Aorta (tissue), 5 donors: ENCODE measurements at regions not wholly inside any gene's neighbourhood (a gene's known extent, or its start where the extent isn't known, plus 50 kb on each side); places are given as distances from the start of the nearest gene placed in this dataset.
A peak's percentile ranks its signal among the peaks of the same experiment; 100 is the strongest.

Experiments
- ATAC-seq: fragments of 200-7000 bp; cut with Tn5 transposase; one replicate; pipeline ENCODE4 v1.9.1; 2022; ENCODE audit warnings: moderate library complexity; ENCODE audit not compliant: low FRiP score
- DNase-seq, 2 donors: peaks; one replicate each; pipeline ENCODE4 v3.0.0-alpha.2; 2020
- H3K27ac ChIP-seq, 2 donors: one replicate each; pipeline ENCODE4 v1.5.1; 2013; ENCODE audit warnings: low read length in 2 of 2, mild to moderate bottlenecking in 2 of 2, moderate library complexity in 2 of 2, control low read depth in 1 of 2, inconsistent platforms in 1 of 2, low read depth in 1 of 2
- H3K27me3 ChIP-seq, 2 donors: one replicate each; pipeline ENCODE4 v1.6.1; 2013; ENCODE audit warnings: control low read depth in 1 of 2, low read length in 1 of 2, mild to moderate bottlenecking in 1 of 2, moderate library complexity in 1 of 2; ENCODE audit not compliant: insufficient read depth in 2 of 2, control insufficient read depth in 1 of 2
- H3K36me3 ChIP-seq, 2 donors: one replicate each; pipeline ENCODE4 v1.6.1; 2013; ENCODE audit warnings: control low read depth in 1 of 2, low read length in 1 of 2, mild to moderate bottlenecking in 1 of 2; ENCODE audit not compliant: insufficient read depth in 2 of 2, control insufficient read depth in 1 of 2
- H3K4me1 ChIP-seq, 2 donors: one replicate each; pipeline ENCODE4 v1.6.1; 2013; ENCODE audit warnings: low read length in 2 of 2, control low read depth in 1 of 2, mild to moderate bottlenecking in 1 of 2, moderate library complexity in 1 of 2; ENCODE audit not compliant: insufficient read depth in 2 of 2, control insufficient read depth in 1 of 2
- H3K4me3 ChIP-seq, 2 donors: one replicate each; pipeline ENCODE4 v1.5.1; 2013; ENCODE audit warnings: low read length in 2 of 2, control low read depth in 1 of 2, mild to moderate bottlenecking in 1 of 2
- H3K9me3 ChIP-seq: one replicate; pipeline ENCODE4 v1.6.1; 2013; ENCODE audit warnings: mild to moderate bottlenecking, low read length; ENCODE audit not compliant: control insufficient read depth
- WGBS, 2 donors: extraction: QIAGEN DNeasy Blood & Tissue Kit; methylation state at CpG; one replicate each; pipeline ENCODE4 v1.1.7; 2013; 5-methylcytosine and 5-hydroxymethylcytosine counted together
- intact Hi-C, 2 donors: fragments of 100-400 bp; cut with DNase I; formaldehyde crosslinking; loops; one replicate each; pipeline versions ENCODE4 v1.14.2 to v1.15.0; 2022
- donor health status: healthy with polysubstance abuse.
- donor health status: Bipolar disorder and iron deficiency.
- donor health status: DM: no; HTN: no; CAD: no.
- donor health status: DM: no; HTN: no; CAD: no.
- donor health status: DM: yes; HTN: yes; CAD: no.

- Histone ChIP-seq H3K27ac (no peak overlapping the region), H3K4me1 (no peaks in the 10 kb centered on the region), H3K4me3 (no peak overlapping the region), H3K9me3 (peaks cover 2% of the 10 kb centered on the region), H3K36me3 (no peaks in the 10 kb centered on the region), H3K27me3 (peaks cover 0 to 2% of the 10 kb centered on the region in 2 donors)
- no peak for ATAC-seq
- 1% methylated on average over 39 to 48 of the region's 48 CpGs for whole genome bisulfite sequencing, 2 donors
- DNase-seq: peak in 1 of 2 donors; percentile 67
- intact Hi-C loops: no loop called here
Observed at GRCh38 chr1:98045211-98045766, 124.5 kb upstream of the DPYD start.

DNA sequence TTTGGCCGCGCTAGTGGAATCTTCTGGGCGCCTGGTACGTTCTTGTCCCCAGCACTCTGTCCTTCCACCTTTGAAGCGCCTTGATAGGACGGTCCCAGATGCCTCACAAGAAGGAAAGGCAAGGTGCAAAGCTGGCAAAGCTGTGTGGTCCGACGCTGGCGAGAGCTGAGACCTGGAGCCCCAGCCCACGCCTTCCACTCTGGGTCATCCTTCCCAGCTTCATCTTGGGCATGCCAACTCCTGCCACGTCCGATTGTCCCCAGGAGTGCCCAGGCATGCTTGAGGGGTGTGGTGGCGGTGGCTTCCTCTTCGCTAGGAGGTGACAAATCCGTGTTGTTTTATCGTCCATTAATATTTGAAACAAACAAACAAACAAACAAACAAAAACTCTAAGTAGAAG lies 123.9 kb upstream of the DPYD start:
- no peaks in the 10 kb centered on the region for H3K36me3 ChIP-seq
- no peaks in the 10 kb centered on the region for H3K4me1 ChIP-seq
- H3K27ac ChIP-seq: no peak overlapping the region
- ATAC-seq (peak; percentile 27), DNase-seq (no peak)
- H3K4me3 ChIP-seq: no peak overlapping the region
- peaks cover 2% of the 10 kb centered on the region for H3K9me3 ChIP-seq
- 5 to 6% methylated on average over 16 of the region's 16 CpGs for WGBS, 2 donors
- H3K27me3 ChIP-seq: peaks cover 0 to 2% of the 10 kb centered on the region in 2 donors
- intact Hi-C loops: no loop called here

DNA sequence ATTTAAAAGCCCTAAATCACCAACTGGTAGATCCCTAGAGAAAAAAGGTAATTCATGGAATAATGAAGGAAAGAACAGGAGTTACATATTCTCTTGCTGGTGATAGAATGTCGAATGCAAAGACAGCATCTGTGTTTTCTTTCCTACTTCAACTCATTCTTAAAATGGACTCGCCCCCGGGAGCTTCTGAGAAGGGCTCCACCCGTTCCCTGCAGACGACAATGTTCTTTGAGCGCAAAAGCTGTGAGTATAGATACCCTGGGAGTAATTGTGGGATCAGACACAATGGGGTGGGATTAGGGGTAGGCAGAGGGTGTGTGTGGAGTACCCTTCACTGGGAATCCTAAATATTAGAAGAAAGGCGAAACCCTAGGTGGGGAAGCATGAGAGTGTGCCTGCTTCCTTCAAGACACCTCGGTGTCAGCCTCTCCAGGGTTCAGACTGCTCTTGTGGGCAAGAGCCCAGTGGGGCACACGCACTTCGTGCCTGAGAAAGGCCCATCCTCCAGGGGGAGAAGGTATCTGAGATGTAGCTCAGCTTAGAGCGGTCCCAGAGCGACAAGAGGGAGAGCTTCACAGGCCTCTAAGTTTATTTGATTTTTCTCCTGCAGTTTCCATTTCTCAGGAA lies 123.3 kb upstream of the DPYD start:
- H3K4me1 ChIP-seq: no peaks in the 10 kb centered on the region
- no peak for DNase-seq

DNA sequence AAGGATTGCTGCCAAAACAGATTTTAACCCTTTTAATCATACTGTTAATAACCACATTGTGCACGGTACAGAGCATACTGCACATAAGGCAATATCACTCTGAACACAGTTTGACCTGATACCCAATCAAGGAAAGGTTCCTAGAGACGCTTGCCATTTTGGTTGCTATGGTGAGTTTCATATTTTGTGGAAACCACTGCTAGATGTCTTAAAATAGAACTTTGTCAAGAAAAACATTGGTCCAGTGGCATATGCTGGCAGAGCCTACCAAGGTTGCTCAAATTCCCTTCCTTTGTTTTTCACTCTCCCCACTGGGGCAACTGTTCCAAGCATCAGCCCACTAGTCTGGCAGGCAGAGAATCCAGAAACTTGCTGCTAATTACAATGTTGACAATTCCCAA lies 114.8 kb upstream of the DPYD start:
- DNase-seq (no peak), ATAC-seq (no peak)
- no peaks in the 10 kb centered on the region for H3K36me3 ChIP-seq
- H3K4me1 ChIP-seq: no peaks in the 10 kb centered on the region
- 33 to 48% methylated on average over 2 of the region's 2 CpGs for WGBS, 2 donors
- intact Hi-C loops: no loop called here
- no peaks in the 10 kb centered on the region for H3K9me3 ChIP-seq
- no peaks in the 10 kb centered on the region for H3K27me3 ChIP-seq
- no peak overlapping the region for H3K4me3 ChIP-seq
- no peak overlapping the region for H3K27ac ChIP-seq

More for the DNA sequence above, 123.3 kb upstream of the DPYD start:
- Histone ChIP-seq H3K27me3 (peaks cover 0 to 2% of the 10 kb centered on the region in 2 donors), H3K36me3 (no peaks in the 10 kb centered on the region), H3K9me3 (peaks cover under 1% of the 10 kb centered on the region), H3K27ac (no peak overlapping the region), H3K4me3 (no peak overlapping the region)
- ATAC-seq: peak; percentile 16
- intact Hi-C loops: no loop called here
- WGBS, 2 donors: 11 to 17% methylated on average over 12 of the region's 12 CpGs

DNA sequence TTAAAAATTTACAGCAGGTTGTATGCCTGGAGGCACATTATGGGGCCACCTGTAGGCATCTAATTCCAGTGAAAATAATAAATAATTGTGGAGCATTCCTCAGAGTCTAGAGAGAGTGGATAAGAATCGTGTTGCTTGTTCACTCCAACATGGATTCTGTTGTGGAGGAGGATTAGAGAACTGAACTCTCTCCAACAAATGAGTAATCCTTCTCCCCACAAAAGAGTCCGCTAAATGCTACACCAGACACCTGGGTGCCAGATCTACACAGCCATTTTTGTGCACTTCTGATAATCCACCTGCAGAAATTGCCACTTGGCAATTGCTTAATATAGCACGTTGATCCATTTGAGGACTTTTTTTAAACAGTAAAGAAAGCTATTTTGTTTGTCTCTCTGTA lies 113.7 kb upstream of the DPYD start:
- Histone ChIP-seq H3K9me3 (no peaks in the 10 kb centered on the region), H3K4me1 (no peaks in the 10 kb centered on the region), H3K27ac (no peak overlapping the region), H3K36me3 (no peaks in the 10 kb centered on the region), H3K27me3 (no peaks in the 10 kb centered on the region), H3K4me3 (no peak overlapping the region)
- intact Hi-C loops: no loop called here
- DNase-seq (no peak), ATAC-seq (no peak)
- WGBS, 2 donors: 57 to 65% methylated on average over 3 of the region's 3 CpGs

DNA sequence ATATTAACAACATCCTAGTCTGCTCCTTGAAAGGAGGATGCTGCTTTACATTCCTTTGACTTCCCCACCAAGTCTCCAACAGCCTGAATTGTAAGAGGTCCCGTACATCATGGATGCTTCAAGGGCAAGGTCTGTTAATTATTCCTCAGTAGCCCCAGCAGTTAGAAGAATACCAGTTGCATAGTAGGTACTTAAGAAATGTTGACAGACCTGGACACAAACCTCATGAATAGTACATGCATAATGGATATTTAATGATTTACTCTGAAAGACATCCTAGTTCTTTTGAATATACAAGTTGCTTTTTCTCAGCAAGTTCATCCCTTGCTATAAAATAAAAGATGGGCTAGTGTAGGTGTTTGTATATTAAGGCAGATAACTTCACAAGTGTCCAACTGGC lies 112.1 kb upstream of the DPYD start:
- no peak for ATAC-seq
- H3K4me1 ChIP-seq: no peaks in the 10 kb centered on the region
- no peaks in the 10 kb centered on the region for H3K27me3 ChIP-seq
- intact Hi-C loops: no loop called here
- no peak overlapping the region for H3K4me3 ChIP-seq
- DNase-seq: no peak
- no peaks in the 10 kb centered on the region for H3K36me3 ChIP-seq
- no peak overlapping the region for H3K27ac ChIP-seq
- 83 to 87% methylated on average over 1 of the region's 1 CpG for WGBS, 2 donors
- no peaks in the 10 kb centered on the region for H3K9me3 ChIP-seq

DNA sequence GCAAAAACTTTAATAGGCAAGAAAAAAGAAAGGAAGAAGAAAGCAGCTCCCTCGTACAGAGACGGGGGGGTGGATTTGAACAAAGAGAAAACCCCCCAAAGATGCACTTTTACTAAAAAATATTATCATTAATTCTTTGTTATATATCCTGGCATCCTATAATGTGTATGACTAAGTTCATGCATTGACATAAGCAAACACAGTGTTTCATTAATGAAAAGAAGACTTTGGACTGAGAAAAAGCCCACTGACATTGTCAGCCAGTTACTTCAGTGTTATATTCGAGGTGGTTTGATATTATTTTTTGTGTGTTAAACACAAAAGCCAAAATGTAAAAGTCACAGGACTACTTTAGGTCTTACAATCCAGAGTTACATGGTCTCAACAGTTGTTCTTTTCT lies 110.1 kb upstream of the DPYD start:
- Histone ChIP-seq H3K36me3 (no peaks in the 10 kb centered on the region), H3K27me3 (no peaks in the 10 kb centered on the region), H3K9me3 (no peaks in the 10 kb centered on the region), H3K4me3 (no peak overlapping the region), H3K27ac (no peak overlapping the region), H3K4me1 (no peaks in the 10 kb centered on the region)
- intact Hi-C loops: no loop called here
- DNase-seq (no peak), ATAC-seq (no peak)
- 57 to 61% methylated on average over 3 of the region's 3 CpGs for WGBS, 2 donors

GRCh38 chr1:98030483-98030882 lies 109.6 kb upstream of the DPYD start:
- no peak for ATAC-seq

DNA sequence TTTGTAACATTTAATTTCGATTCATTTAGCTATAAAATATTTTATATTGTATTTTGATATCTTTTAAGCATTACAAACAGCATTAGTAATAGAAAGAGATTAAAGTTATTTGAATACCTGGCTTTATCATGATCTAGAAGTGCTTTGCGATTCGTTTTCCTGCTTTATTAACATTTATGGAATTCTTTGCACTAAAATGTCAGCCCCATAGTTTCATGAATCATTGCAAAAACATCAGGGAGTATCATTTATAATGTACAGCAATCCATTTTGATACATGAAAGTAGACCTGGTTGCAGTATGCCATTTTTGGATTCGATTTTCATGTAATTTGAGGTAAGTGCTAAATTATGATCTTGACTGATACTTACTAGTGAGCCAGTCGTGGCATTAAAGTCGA lies 108.0 kb upstream of the DPYD start:
- intact Hi-C loops: no loop called here
- H3K4me3 ChIP-seq: no peak overlapping the region
- no peaks in the 10 kb centered on the region for H3K36me3 ChIP-seq
- 66 to 71% methylated on average over 6 of the region's 6 CpGs for WGBS, 2 donors
- H3K27me3 ChIP-seq: no peaks in the 10 kb centered on the region
- ATAC-seq (no peak), DNase-seq (no peak)
- H3K27ac ChIP-seq: no peak overlapping the region
- H3K9me3 ChIP-seq: no peaks in the 10 kb centered on the region
- no peaks in the 10 kb centered on the region for H3K4me1 ChIP-seq

More at GRCh38 chr1:98030483-98030882, 109.6 kb upstream of the DPYD start:
- Histone ChIP-seq H3K4me1 (no peaks in the 10 kb centered on the region), H3K27me3 (no peaks in the 10 kb centered on the region), H3K4me3 (no peak overlapping the region), H3K36me3 (no peaks in the 10 kb centered on the region), H3K27ac (no peak overlapping the region), H3K9me3 (no peaks in the 10 kb centered on the region)
- intact Hi-C loops: no loop called here
- no peak for DNase-seq
